ENCODE measurements at regions not wholly inside any gene's neighbourhood (a gene's known extent, or its start where the extent isn't known, plus 50 kb on each side); places are given as distances from the start of the nearest gene placed in this dataset.

GRCh38 chr1:192438737-192439136, 121.9 kb downstream of the RGS21 start:
- TF ChIP-seq, protein P1, sequence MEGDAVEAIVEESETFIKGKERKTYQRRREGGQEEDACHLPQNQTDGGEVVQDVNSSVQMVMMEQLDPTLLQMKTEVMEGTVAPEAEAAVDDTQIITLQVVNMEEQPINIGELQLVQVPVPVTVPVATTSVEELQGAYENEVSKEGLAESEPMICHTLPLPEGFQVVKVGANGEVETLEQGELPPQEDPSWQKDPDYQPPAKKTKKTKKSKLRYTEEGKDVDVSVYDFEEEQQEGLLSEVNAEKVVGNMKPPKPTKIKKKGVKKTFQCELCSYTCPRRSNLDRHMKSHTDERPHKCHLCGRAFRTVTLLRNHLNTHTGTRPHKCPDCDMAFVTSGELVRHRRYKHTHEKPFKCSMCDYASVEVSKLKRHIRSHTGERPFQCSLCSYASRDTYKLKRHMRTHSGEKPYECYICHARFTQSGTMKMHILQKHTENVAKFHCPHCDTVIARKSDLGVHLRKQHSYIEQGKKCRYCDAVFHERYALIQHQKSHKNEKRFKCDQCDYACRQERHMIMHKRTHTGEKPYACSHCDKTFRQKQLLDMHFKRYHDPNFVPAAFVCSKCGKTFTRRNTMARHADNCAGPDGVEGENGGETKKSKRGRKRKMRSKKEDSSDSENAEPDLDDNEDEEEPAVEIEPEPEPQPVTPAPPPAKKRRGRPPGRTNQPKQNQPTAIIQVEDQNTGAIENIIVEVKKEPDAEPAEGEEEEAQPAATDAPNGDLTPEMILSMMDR (IDR thresholded peaks at IDR 0.05 in 2 of 3, conservative IDR thresholded peaks at IDR 0.05 in 1 of 3; ENCODE audit: control insufficient read depth in 2 of 3, extremely low read depth in 1 of 3, insufficient read depth in 1 of 3, low read depth in 3 of 3, low read length in 3 of 3) = no peak
- no peak for TF ChIP-seq POLR2A (IDR thresholded peaks at IDR 0.05; ENCODE audit: low read depth, low read length)
- TF ChIP-seq SP1 (IDR thresholded peaks at IDR 0.05; ENCODE audit: low read depth, low read length) = no peak
- no peak for TF ChIP-seq BCL3 (IDR thresholded peaks at IDR 0.05; ENCODE audit: borderline replicate concordance, insufficient read depth, low read depth, low read length, poor library complexity, severe bottlenecking)
- no peak for TF ChIP-seq MAX (IDR thresholded peaks at IDR 0.05; ENCODE audit: low read depth, low read length)
- TF ChIP-seq, protein P2, sequence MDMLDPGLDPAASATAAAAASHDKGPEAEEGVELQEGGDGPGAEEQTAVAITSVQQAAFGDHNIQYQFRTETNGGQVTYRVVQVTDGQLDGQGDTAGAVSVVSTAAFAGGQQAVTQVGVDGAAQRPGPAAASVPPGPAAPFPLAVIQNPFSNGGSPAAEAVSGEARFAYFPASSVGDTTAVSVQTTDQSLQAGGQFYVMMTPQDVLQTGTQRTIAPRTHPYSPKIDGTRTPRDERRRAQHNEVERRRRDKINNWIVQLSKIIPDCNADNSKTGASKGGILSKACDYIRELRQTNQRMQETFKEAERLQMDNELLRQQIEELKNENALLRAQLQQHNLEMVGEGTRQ (IDR thresholded peaks at IDR 0.05; ENCODE audit: borderline replicate concordance, low read depth, low read length) = no peak
- no peak for TF ChIP-seq YY1 (IDR thresholded peaks at IDR 0.05; ENCODE audit: low read depth, low read length)
- TF ChIP-seq BCLAF1 (IDR thresholded peaks at IDR 0.05) = no peak
- no peak for TF ChIP-seq RFX5 (IDR thresholded peaks at IDR 0.05; ENCODE audit: low read depth, low read length)
- TF ChIP-seq NFYB (IDR thresholded peaks at IDR 0.05; ENCODE audit: insufficient read depth, low read depth, low read length) = no peak
- TF ChIP-seq MEF2A (IDR thresholded peaks at IDR 0.05; ENCODE audit: insufficient read depth, low read depth, low read length) = no peak
